ENCODE measurements at regions not wholly inside any gene's neighbourhood (a gene's known extent, or its start where the extent isn't known, plus 50 kb on each side); places are given as distances from the start of the nearest gene placed in this dataset.
"Not testable (repeated sequence)": the region's sequence is repeated elsewhere in the genome, so short reads cannot be mapped to it uniquely, and the experiment has no call there.

GRCh38 chr5:124502551-124502950 is 243.9 kb downstream of the ZNF608 start:
- no peak for DNase-seq

GRCh38 chr5:124499818-124500217 is 246.6 kb downstream of the ZNF608 start:
- DNase-seq: not testable (repeated sequence)

- not testable (repeated sequence) for DNase-seq
These were observed 249.5 kb downstream of the ZNF608 start for GRCh38 chr5:124496968-124497367.

GRCh38 chr5:124494540-124495116 is 251.8 kb downstream of the ZNF608 start:
- DNase-seq: no peak

GRCh38 chr5:124492444-124493224 is 253.8 kb downstream of the ZNF608 start:
- DNase-seq: no peak

GRCh38 chr5:124490315-124490714 is 256.1 kb downstream of the ZNF608 start:
- DNase-seq: not testable (repeated sequence)

- DNase-seq: no peak
These were observed 265.0 kb downstream of the ZNF608 start for GRCh38 chr5:124481419-124481818.

- DNase-seq: no peak
These were observed 265.5 kb downstream of the ZNF608 start for GRCh38 chr5:124480964-124481363.

- DNase-seq: no peak
These were observed 266.4 kb downstream of the ZNF608 start for GRCh38 chr5:124480022-124480421.

- DNase-seq: no peak
These were observed 268.2 kb downstream of the ZNF608 start for GRCh38 chr5:124478264-124478663.

- DNase-seq: no peak
These were observed 268.9 kb downstream of the ZNF608 start for GRCh38 chr5:124477577-124477976.

- no peak for DNase-seq
These were observed 269.4 kb downstream of the ZNF608 start for GRCh38 chr5:124477062-124477461.

- no peak for DNase-seq
These were observed 271.8 kb downstream of the ZNF608 start for GRCh38 chr5:124474528-124475215.

GRCh38 chr5:124468671-124469411 is 277.6 kb downstream of the ZNF608 start:
- no peak for DNase-seq

GRCh38 chr5:124467745-124468144 is 278.7 kb downstream of the ZNF608 start:
- DNase-seq: no peak

- no peak for DNase-seq
These were observed 280.4 kb downstream of the ZNF608 start for GRCh38 chr5:124466011-124466410.

- DNase-seq: no peak
These were observed 282.6 kb downstream of the ZNF608 start for GRCh38 chr5:124463851-124464250.

- DNase-seq: no peak
These were observed 283.7 kb downstream of the ZNF608 start for GRCh38 chr5:124462751-124463150.

- peak; percentile 55 for DNase-seq
These were observed 284.5 kb downstream of the ZNF608 start for GRCh38 chr5:124461941-124462340.

- no peak for DNase-seq
These were observed 285.3 kb downstream of the ZNF608 start for GRCh38 chr5:124461157-124461556.

GRCh38 chr5:124460642-124461041 is 285.8 kb downstream of the ZNF608 start:
- DNase-seq: no peak

- DNase-seq: no peak
These were observed 286.5 kb downstream of the ZNF608 start for GRCh38 chr5:124459984-124460383.

GRCh38 chr5:124457901-124458300 is 288.5 kb downstream of the ZNF608 start:
- no peak for DNase-seq
